ENCODE measurements at regions not wholly inside any gene's neighbourhood (a gene's known extent, or its start where the extent isn't known, plus 50 kb on each side); places are given as distances from the start of the nearest gene placed in this dataset.

DNA sequence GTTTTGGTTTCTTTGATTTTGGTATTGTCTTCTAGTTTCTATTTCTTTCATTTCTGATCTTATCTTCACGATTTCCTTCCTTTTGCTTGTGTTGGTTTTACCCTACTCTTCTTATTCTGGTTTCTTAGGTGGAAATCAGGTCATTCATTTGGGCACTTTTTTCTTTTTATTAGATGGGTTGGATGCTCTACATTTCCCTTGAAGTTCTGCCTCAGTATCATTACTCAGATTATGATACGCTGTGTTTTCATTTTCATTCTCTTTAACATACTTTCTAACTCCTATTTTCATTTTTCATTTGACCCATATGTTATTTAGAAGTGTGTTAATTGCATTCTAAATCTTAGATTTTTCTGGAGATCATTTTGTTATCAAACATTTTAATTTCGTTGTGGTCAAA, 108.6 kb downstream of the IRF8 start:
- Histone ChIP-seq H3K27me3 (ENCODE audit: insufficient read depth, poor library complexity, severe bottlenecking) (no peaks in the 10 kb centered on the region), H3K27ac (replicated peaks) (no peak overlapping the region), H3K4me3 (replicated peaks; ENCODE audit: insufficient read depth, low read length) (no peak overlapping the region)
- DNase-seq (ENCODE audit: low read depth in 1 of 2, low spot score in 1 of 2), result no peak
- TF ChIP-seq SPI1 (IDR thresholded peaks at IDR 0.05; ENCODE audit: borderline replicate concordance, low read depth) (no peak), POLR2AphosphoS5 (IDR thresholded peaks at IDR 0.05; ENCODE audit: low read depth) (no peak), GABPA (IDR thresholded peaks at IDR 0.05; ENCODE audit: low read depth) (no peak)
- TF ChIP-seq, protein P1, sequence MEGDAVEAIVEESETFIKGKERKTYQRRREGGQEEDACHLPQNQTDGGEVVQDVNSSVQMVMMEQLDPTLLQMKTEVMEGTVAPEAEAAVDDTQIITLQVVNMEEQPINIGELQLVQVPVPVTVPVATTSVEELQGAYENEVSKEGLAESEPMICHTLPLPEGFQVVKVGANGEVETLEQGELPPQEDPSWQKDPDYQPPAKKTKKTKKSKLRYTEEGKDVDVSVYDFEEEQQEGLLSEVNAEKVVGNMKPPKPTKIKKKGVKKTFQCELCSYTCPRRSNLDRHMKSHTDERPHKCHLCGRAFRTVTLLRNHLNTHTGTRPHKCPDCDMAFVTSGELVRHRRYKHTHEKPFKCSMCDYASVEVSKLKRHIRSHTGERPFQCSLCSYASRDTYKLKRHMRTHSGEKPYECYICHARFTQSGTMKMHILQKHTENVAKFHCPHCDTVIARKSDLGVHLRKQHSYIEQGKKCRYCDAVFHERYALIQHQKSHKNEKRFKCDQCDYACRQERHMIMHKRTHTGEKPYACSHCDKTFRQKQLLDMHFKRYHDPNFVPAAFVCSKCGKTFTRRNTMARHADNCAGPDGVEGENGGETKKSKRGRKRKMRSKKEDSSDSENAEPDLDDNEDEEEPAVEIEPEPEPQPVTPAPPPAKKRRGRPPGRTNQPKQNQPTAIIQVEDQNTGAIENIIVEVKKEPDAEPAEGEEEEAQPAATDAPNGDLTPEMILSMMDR (IDR thresholded peaks at IDR 0.05; ENCODE audit: insufficient read depth, low read length), result no peak
- TF ChIP-seq, protein P2, sequence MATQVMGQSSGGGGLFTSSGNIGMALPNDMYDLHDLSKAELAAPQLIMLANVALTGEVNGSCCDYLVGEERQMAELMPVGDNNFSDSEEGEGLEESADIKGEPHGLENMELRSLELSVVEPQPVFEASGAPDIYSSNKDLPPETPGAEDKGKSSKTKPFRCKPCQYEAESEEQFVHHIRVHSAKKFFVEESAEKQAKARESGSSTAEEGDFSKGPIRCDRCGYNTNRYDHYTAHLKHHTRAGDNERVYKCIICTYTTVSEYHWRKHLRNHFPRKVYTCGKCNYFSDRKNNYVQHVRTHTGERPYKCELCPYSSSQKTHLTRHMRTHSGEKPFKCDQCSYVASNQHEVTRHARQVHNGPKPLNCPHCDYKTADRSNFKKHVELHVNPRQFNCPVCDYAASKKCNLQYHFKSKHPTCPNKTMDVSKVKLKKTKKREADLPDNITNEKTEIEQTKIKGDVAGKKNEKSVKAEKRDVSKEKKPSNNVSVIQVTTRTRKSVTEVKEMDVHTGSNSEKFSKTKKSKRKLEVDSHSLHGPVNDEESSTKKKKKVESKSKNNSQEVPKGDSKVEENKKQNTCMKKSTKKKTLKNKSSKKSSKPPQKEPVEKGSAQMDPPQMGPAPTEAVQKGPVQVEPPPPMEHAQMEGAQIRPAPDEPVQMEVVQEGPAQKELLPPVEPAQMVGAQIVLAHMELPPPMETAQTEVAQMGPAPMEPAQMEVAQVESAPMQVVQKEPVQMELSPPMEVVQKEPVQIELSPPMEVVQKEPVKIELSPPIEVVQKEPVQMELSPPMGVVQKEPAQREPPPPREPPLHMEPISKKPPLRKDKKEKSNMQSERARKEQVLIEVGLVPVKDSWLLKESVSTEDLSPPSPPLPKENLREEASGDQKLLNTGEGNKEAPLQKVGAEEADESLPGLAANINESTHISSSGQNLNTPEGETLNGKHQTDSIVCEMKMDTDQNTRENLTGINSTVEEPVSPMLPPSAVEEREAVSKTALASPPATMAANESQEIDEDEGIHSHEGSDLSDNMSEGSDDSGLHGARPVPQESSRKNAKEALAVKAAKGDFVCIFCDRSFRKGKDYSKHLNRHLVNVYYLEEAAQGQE (IDR thresholded peaks at IDR 0.05; ENCODE audit: insufficient replicate concordance, low read depth), result no peak

DNA sequence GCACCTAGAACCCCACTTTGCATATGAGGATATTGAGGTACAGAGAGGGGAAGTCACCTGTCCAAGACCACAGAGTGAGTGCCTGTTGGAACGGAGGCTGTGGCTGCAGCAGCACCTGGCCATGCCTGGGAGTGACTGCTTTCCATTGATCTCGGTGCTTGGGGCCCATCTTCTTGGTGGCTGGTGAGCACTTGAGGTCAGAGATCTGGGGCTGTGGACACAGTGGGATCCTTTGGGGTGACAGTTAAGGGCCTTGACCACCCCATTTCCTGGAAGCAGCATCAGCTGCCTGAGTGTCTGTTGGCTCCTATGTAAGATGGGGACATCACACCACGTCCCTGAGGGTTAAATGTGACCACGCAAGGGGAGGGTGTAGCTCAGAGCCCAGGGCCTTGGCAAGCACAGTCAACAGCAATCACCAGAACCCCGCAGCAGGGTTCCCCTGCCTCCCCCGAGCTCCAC, 111.7 kb downstream of the IRF8 start:
- TF ChIP-seq SPI1 (IDR thresholded peaks at IDR 0.05; ENCODE audit: borderline replicate concordance, low read depth), result no peak
- TF ChIP-seq GABPA (IDR thresholded peaks at IDR 0.05; ENCODE audit: low read depth), result no peak
- no peak for TF ChIP-seq POLR2AphosphoS5 (IDR thresholded peaks at IDR 0.05; ENCODE audit: low read depth)
- no peak overlapping the region for H3K27ac ChIP-seq (replicated peaks)
- no peak for DNase-seq (ENCODE audit: low read depth in 1 of 2, low spot score in 1 of 2)
- H3K27me3 ChIP-seq (ENCODE audit: insufficient read depth, poor library complexity, severe bottlenecking), result no peaks in the 10 kb centered on the region
- H3K4me3 ChIP-seq (replicated peaks; ENCODE audit: insufficient read depth, low read length), result no peak overlapping the region

DNA sequence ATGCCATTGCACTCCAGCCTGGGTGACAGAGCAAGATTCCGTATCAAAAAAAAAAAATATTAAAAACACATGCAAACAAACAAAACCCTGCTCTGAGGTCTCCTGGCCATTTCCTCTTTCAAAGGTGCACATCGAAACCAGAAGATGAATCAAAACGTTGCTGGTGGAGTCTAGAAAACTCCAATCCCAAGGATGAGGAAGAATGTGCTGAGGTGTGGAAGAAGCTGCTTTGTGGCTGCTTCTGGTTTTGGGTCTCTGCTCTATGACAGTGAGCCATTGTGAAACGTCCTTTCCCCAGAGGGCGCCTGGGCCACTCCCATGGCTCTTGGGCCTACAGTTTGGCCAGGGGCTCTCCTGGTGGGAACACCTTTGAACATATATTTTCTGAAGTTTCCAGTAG, 112.6 kb downstream of the IRF8 start:
- TF ChIP-seq GABPA (IDR thresholded peaks at IDR 0.05; ENCODE audit: low read depth) (no peak), POLR2AphosphoS5 (IDR thresholded peaks at IDR 0.05; ENCODE audit: low read depth) (no peak), SPI1 (IDR thresholded peaks at IDR 0.05; ENCODE audit: borderline replicate concordance, low read depth) (no peak)
- TF ChIP-seq, protein P1 (IDR thresholded peaks at IDR 0.05; ENCODE audit: insufficient read depth, low read length), result no peak
- TF ChIP-seq, protein P2 (IDR thresholded peaks at IDR 0.05; ENCODE audit: insufficient replicate concordance, low read depth), result no peak
- DNase-seq (ENCODE audit: low read depth in 1 of 2, low spot score in 1 of 2), result no peak
- Histone ChIP-seq H3K27me3 (ENCODE audit: insufficient read depth, poor library complexity, severe bottlenecking) (no peaks in the 10 kb centered on the region), H3K4me3 (replicated peaks; ENCODE audit: insufficient read depth, low read length) (no peak overlapping the region), H3K27ac (replicated peaks) (no peak overlapping the region)

DNA sequence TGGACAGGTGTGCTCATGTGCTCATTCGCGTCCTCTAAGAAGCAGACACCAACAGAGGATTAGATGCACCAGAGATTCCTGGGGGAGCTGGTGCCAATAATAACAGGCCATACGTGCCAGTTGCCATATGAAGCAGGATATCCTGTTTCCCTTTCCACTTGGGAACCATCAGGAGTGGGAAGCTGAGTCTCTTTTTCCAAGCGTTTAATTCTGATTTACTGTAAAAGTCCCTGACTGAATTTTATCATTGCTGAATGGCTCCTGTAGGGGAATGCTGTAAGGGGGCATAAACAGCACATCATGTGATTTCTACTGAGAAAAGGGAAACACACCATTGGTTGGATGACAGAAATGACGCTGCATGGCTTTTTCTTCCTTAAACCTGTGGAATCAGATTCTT, 113.3 kb downstream of the IRF8 start:
- Histone ChIP-seq H3K27me3 (ENCODE audit: insufficient read depth, poor library complexity, severe bottlenecking) (no peaks in the 10 kb centered on the region), H3K27ac (replicated peaks) (no peak overlapping the region), H3K4me3 (replicated peaks; ENCODE audit: insufficient read depth, low read length) (no peak overlapping the region)
- no peak for DNase-seq (ENCODE audit: low read depth in 1 of 2, low spot score in 1 of 2)
- TF ChIP-seq, protein P1 (IDR thresholded peaks at IDR 0.05; ENCODE audit: insufficient read depth, low read length), result no peak
- TF ChIP-seq POLR2AphosphoS5 (IDR thresholded peaks at IDR 0.05; ENCODE audit: low read depth) (no peak), SPI1 (IDR thresholded peaks at IDR 0.05; ENCODE audit: borderline replicate concordance, low read depth) (no peak), GABPA (IDR thresholded peaks at IDR 0.05; ENCODE audit: low read depth) (no peak)
- TF ChIP-seq, protein P2 (IDR thresholded peaks at IDR 0.05; ENCODE audit: insufficient replicate concordance, low read depth), result no peak

Measured in HL-60 (cell line).